Fibroblast of lung (primary cell): ENCODE measurements at regions not wholly inside any gene's neighbourhood (a gene's known extent, or its start where the extent isn't known, plus 50 kb on each side); places are given as distances from the start of the nearest gene placed in this dataset.

Experiments
- DNase-seq, 2 donors: peaks; one replicate each; pipeline versions ENCODE4 v3.0.0 to v3.0.0-alpha.2; 2010; ENCODE audit warnings: low read depth in 2 of 2
- H2AFZ ChIP-seq: 2 replicates; pipeline ENCODE4 v1.5.1; 2012; ENCODE audit warnings: low read length, control low read depth, inconsistent platforms
- H3K27ac ChIP-seq: 2 replicates; pipeline ENCODE4 v1.5.1; 2011; ENCODE audit warnings: low read length, control low read depth; ENCODE audit not compliant: insufficient read depth
- H3K27me3 ChIP-seq: 2 replicates; pipeline ENCODE4 v1.5.1; 2011; ENCODE audit warnings: mild to moderate bottlenecking, low read length; ENCODE audit not compliant: control insufficient read depth, insufficient read depth
- H3K36me3 ChIP-seq: 2 replicates; pipeline ENCODE4 v1.5.1; 2011; ENCODE audit warnings: low read length; ENCODE audit not compliant: control insufficient read depth, insufficient read depth
- H3K4me1 ChIP-seq: 2 replicates; pipeline ENCODE4 v1.5.1; 2011; ENCODE audit warnings: low read length; ENCODE audit not compliant: control insufficient read depth, insufficient read depth; ENCODE audit errors: extremely low read depth
- H3K4me2 ChIP-seq: 2 replicates; pipeline ENCODE4 v1.5.1; 2011; ENCODE audit warnings: low read length, control low read depth; ENCODE audit not compliant: insufficient read depth; ENCODE audit errors: extremely low read depth
- H3K4me3 ChIP-seq, 4 experiments: fragments of 200-600 bp in 1 of 4; sonication (generic) in 1 of 4; replicated peaks in 1 of 4; 2 replicates each; pipeline ENCODE4 v1.5.1; 2011 to 2016; ENCODE audit warnings: low read length in 4 of 4, low read depth in 3 of 4, mild to moderate bottlenecking in 3 of 4, control low read depth in 2 of 4, inconsistent platforms in 1 of 4, mixed read lengths in 1 of 4; ENCODE audit not compliant: insufficient read depth in 1 of 4; ENCODE audit errors: control extremely low read depth in 1 of 4
- H3K79me2 ChIP-seq: 2 replicates; pipeline ENCODE4 v1.5.1; 2012; ENCODE audit warnings: mild to moderate bottlenecking, low read length, inconsistent platforms; ENCODE audit not compliant: control insufficient read depth, insufficient read depth
- H3K9ac ChIP-seq: 2 replicates; pipeline ENCODE4 v1.5.1; 2011; ENCODE audit warnings: mild to moderate bottlenecking, low read length, control low read depth; ENCODE audit not compliant: insufficient read depth
- H3K9me3 ChIP-seq: 2 replicates; pipeline ENCODE4 v1.5.1; 2012; ENCODE audit warnings: low read depth, low read length; ENCODE audit not compliant: control insufficient read depth, insufficient read depth
- H4K20me1 ChIP-seq: 2 replicates; pipeline ENCODE4 v1.5.1; 2011; ENCODE audit warnings: low read length; ENCODE audit not compliant: control insufficient read depth, insufficient read depth; ENCODE audit errors: extremely low read depth
- CTCF ChIP-seq, 2 donors: IDR thresholded peaks in 1 of 2; conservative IDR thresholded peaks in 1 of 2; 1 replicate in 1 of 2; 2 replicates in 1 of 2; pipeline ENCODE4 v1.5.1; 2011 to 2012; ENCODE audit warnings: low read length in 2 of 2, control low read depth in 1 of 2, inconsistent platforms in 1 of 2, low read depth in 1 of 2, mild to moderate bottlenecking in 1 of 2
- EZH2 ChIP-seq: IDR thresholded peaks from 2 replicates; pipeline ENCODE4 v1.5.1; 2012; ENCODE audit warnings: low read length, control low read depth, mild to moderate bottlenecking; ENCODE audit errors: missing control alignments

- no peak for TF ChIP-seq CTCF (conservative IDR thresholded peaks at IDR 0.05 in 1 of 2, IDR thresholded peaks at IDR 0.05 in 1 of 2; ENCODE audit: low read depth in 1 of 2, low read length in 2 of 2)
- no peak for TF ChIP-seq EZH2
These were observed 608.7 kb downstream of the TLL1 start for GRCh38 chr4:166481739-166482138.

GRCh38 chr4:166482758-166483157 is 609.7 kb downstream of the TLL1 start:
- Histone ChIP-seq H3K9ac (no peak overlapping the region), H3K4me3 (no peak overlapping the region), H3K36me3 (no peaks in the 10 kb centered on the region), H3K4me1 (no peaks in the 10 kb centered on the region), H4K20me1 (no peaks in the 10 kb centered on the region), H3K4me2 (no peak overlapping the region), H3K27ac (no peak overlapping the region), H2AFZ (no peak overlapping the region), H3K27me3 (no peaks in the 10 kb centered on the region), H3K9me3 (no peaks in the 10 kb centered on the region), H3K79me2 (no peaks in the 10 kb centered on the region)
- no peak for TF ChIP-seq EZH2
- TF ChIP-seq CTCF (conservative IDR thresholded peaks at IDR 0.05 in 1 of 2, IDR thresholded peaks at IDR 0.05 in 1 of 2; ENCODE audit: low read depth in 1 of 2, low read length in 2 of 2): no peak
- DNase-seq: no peak

More at GRCh38 chr4:166481739-166482138, 608.7 kb downstream of the TLL1 start:
- H2AFZ ChIP-seq: no peak overlapping the region
- no peak for DNase-seq
- no peaks in the 10 kb centered on the region for H3K9me3 ChIP-seq
- no peak overlapping the region for H3K27ac ChIP-seq
- H3K9ac ChIP-seq: no peak overlapping the region
- H3K4me1 ChIP-seq: no peaks in the 10 kb centered on the region
- H3K4me2 ChIP-seq: no peak overlapping the region
- H3K4me3 ChIP-seq: no peak overlapping the region
- H3K79me2 ChIP-seq: no peaks in the 10 kb centered on the region
- no peaks in the 10 kb centered on the region for H4K20me1 ChIP-seq
- H3K36me3 ChIP-seq: no peaks in the 10 kb centered on the region
- no peaks in the 10 kb centered on the region for H3K27me3 ChIP-seq

GRCh38 chr4:166491635-166492034 is 618.6 kb downstream of the TLL1 start:
- DNase-seq: no peak
- Histone ChIP-seq H3K4me2 (no peak overlapping the region), H3K4me1 (no peaks in the 10 kb centered on the region)

More at GRCh38 chr4:166491635-166492034, 618.6 kb downstream of the TLL1 start:
- TF ChIP-seq CTCF (conservative IDR thresholded peaks at IDR 0.05 in 1 of 2, IDR thresholded peaks at IDR 0.05 in 1 of 2; ENCODE audit: low read depth in 1 of 2, low read length in 2 of 2) (no peak), EZH2 (no peak)
- no peaks in the 10 kb centered on the region for H4K20me1 ChIP-seq
- H3K27ac ChIP-seq: no peak overlapping the region
- no peaks in the 10 kb centered on the region for H3K9me3 ChIP-seq
- no peaks in the 10 kb centered on the region for H3K79me2 ChIP-seq
- no peaks in the 10 kb centered on the region for H3K27me3 ChIP-seq
- H3K9ac ChIP-seq: no peak overlapping the region
- no peaks in the 10 kb centered on the region for H3K36me3 ChIP-seq
- no peak overlapping the region for H3K4me3 ChIP-seq
- H2AFZ ChIP-seq: no peak overlapping the region
